22Rv1 (cell line): ENCODE measurements at regions not wholly inside any gene's neighbourhood (a gene's known extent, or its start where the extent isn't known, plus 50 kb on each side); places are given as distances from the start of the nearest gene placed in this dataset.

Experiments
- H3K27ac ChIP-seq: fragments of 450-650 bp; 2 replicates; pipeline ENCODE4 v1.5.1; 2017
- CTCF ChIP-seq: fragments of 450-650 bp; IDR thresholded peaks from 2 replicates; pipeline ENCODE4 v1.5.1; 2017; ENCODE audit warnings: mild to moderate bottlenecking
- ZFX ChIP-seq: fragments of 450-650 bp; IDR thresholded peaks from 2 replicates; pipeline ENCODE4 v1.6.1; 2017; ENCODE audit warnings: antibody characterized with exemption, borderline replicate concordance

GRCh38 chr16:73329358-73330286 is 281.7 kb upstream of the ZFHX3 start:
- TF ChIP-seq ZFX (no peak), CTCF (no peak)
- H3K27ac ChIP-seq, result no peak overlapping the region

GRCh38 chr16:73326770-73327470 is 279.0 kb upstream of the ZFHX3 start:
- TF ChIP-seq ZFX, result no peak
- TF ChIP-seq CTCF, result no peak

GRCh38 chr16:73326221-73326620 is 278.3 kb upstream of the ZFHX3 start:
- TF ChIP-seq CTCF (no peak), ZFX (no peak)
- H3K27ac ChIP-seq, result no peak overlapping the region

More at GRCh38 chr16:73326770-73327470, 279.0 kb upstream of the ZFHX3 start:
- H3K27ac ChIP-seq, result no peak overlapping the region

- no peak overlapping the region for H3K27ac ChIP-seq
- TF ChIP-seq CTCF, result no peak
- TF ChIP-seq ZFX, result no peak
These were observed 276.0 kb upstream of the ZFHX3 start for GRCh38 chr16:73323880-73324279.

GRCh38 chr16:73322856-73323255 is 274.9 kb upstream of the ZFHX3 start:
- TF ChIP-seq CTCF, result no peak
- no peak for TF ChIP-seq ZFX
- no peak overlapping the region for H3K27ac ChIP-seq

GRCh38 chr16:73321853-73322252 is 273.9 kb upstream of the ZFHX3 start:
- H3K27ac ChIP-seq, result no peak overlapping the region
- TF ChIP-seq CTCF (no peak), ZFX (no peak)

GRCh38 chr16:73319737-73320136 is 271.8 kb upstream of the ZFHX3 start:
- TF ChIP-seq ZFX, result no peak
- no peak for TF ChIP-seq CTCF
- H3K27ac ChIP-seq, result no peak overlapping the region
